GM18505 (cell line): ENCODE measurements at regions not wholly inside any gene's neighbourhood (a gene's known extent, or its start where the extent isn't known, plus 50 kb on each side); places are given as distances from the start of the nearest gene placed in this dataset.

Experiments used
- ATAC-seq: cut with Tn5 transposase; IDR thresholded peaks from one replicate; pipeline ENCODE4 v1.9.1; 2021; ENCODE audit not compliant: unreplicated experiment
- POLR2A ChIP-seq: IDR thresholded peaks from 4 replicates; pipeline ENCODE4 v1.6.1; 2011; ENCODE audit warnings: borderline replicate concordance; ENCODE audit not compliant: insufficient read depth, insufficient read length; ENCODE audit errors: extremely low read depth

DNA sequence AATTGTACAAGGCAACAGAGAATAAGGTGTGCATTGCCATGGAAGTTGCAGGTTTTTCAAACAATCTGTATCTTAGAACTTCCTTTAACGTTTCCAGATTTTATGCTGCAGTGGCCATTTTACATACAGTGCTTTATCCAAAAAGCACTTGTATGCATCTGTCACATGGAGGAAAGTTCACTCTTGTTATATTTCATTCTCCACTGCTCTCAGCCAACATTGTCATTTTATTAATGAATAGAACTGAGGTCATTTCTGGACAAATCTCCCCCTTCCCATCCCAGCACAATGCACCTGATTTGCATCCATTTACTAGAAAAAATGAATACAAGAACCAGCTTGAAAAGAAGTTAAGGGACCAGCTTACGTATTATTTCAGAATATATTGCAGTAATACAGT, 342.0 kb downstream of the USP25 start:
- TF ChIP-seq POLR2A: no peak
- no peak for ATAC-seq

- TF ChIP-seq POLR2A: no peak
- no peak for ATAC-seq
Measured at GRCh38 chr21:16072221-16072620, 342.4 kb downstream of the USP25 start.

DNA sequence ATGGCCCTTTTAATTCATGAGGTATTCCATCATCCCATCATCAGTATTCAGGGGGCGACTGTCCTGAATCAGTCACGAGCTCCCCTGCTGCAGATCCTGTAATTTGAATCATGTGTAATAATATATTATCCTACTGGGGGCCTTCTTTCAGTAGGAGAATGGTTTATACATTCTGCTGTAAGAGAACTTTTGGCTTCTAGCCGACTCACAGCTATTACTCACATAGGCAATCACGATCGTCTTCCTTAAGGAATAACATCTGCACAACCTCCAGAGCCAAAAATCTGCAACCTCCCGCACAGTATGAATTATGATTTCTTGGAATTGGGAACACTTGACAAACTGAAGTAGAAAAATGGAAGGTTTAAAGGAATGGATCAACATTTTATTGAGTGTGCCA, 343.0 kb downstream of the USP25 start:
- ATAC-seq: no peak
- no peak for TF ChIP-seq POLR2A

DNA sequence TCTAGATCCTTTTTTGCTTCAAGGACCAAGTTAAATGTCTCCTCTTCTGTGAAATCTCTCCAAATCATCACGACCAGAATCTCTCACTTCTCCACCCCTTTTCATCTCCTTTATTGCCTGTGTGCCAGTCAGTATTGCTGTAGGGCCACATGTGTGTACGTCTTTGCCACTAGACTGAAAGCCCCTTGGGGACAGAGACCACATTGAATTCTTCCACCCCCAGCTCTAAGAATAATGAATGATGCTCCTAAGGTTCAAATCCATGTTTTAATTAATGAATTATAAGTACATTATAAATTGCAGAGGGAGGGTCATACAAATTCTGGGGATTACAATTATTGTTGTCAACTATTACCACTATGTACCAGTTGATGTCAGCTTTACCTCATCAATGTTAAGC, 343.8 kb downstream of the USP25 start:
- TF ChIP-seq POLR2A: no peak
- no peak for ATAC-seq

DNA sequence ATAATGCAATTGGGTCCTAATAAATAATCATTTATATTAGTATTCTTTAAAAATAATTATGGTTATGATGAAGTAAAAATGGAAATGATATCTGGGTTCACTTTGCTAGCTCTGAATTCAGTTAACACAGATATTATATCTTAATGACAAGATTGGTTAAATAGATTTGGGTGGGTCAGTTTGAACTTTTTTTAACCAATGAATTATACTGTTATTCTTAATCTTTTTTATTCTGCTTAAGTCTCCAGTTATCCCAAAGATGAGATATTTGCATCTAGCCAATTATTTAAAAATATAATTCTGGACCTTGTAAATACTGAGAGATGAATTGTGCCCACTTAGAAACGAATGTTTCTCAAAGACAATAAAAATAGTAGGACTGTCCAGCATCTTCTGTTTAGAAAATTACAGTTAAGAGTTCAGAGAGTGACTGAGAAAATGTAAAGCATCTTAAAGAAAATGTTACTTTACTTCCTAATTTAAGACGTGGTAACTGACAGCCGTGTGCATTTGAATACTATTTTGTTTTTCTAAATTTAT, 345.2 kb downstream of the USP25 start:
- TF ChIP-seq POLR2A: no peak
- ATAC-seq: no peak

DNA sequence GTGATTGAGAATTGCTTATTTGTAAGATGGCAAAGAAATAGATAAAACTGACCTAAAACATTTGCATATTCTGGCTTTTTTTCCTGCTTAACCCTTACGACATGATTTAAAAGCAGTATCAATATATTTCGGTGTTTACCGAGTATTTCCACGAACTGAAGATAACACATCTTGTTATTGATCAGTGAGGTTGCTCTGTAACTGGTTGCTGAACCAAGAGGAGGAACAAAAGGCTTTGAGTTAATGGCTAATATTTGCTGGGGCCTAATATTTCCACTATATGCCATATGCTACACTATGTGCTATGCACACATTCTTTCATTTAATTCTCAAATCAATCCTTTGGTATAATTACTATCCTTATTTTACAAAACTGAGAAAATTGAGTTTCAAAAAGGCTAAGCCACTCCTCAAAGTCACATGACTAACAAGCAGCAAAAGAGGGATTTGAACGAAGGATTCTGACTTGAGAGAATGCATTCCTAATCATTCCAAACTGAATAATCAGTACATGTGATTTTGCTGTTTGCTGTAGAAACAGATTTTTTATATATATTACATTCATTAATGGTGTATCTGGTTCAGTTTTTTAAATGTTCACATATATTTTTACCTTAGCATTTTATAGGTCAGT, 346.0 kb downstream of the USP25 start:
- ATAC-seq: no peak
- TF ChIP-seq POLR2A: no peak

- no peak for TF ChIP-seq POLR2A
- ATAC-seq: no peak
Measured at GRCh38 chr21:16076465-16076864, 346.7 kb downstream of the USP25 start.

DNA sequence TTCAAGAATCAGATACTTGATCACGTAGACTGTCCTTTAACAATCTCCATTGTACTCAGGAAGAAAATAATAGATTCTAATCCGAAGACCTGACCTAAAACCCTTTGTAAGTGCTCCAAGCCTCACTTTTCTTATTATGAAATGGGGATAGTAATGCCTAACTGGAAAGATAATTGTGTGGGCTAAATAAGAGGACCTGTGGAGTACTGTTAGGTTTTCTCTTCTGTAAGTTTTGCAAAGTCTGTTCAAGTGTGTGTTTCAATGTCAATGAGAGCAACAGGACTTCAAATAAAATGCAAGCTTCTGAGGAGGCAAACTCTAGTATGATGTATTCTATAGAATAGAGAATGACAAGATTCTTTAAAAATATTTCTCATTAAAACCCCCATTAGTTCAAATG, 348.6 kb downstream of the USP25 start:
- no peak for TF ChIP-seq POLR2A
- no peak for ATAC-seq

GRCh38 chr21:16079830-16080229, 350.0 kb downstream of the USP25 start:
- no peak for TF ChIP-seq POLR2A
- ATAC-seq: no peak

DNA sequence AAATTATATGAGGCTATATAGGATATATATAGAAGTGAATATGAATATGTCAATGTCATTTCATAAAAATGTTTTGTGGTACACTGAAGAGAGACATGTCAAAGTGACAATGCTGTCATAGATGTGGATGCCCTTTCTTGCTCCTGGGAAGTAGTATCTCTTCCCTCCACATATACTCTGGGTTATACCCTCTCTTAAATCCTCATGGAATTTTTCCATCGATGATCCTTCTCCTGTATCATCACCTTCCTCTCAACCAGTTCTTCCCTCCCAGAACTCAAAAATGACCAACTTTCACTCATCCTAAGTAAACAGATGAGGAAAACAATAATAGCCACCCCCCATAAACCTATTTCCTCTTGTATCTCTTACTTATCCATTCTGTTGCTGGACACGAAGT, 351.5 kb downstream of the USP25 start:
- no peak for ATAC-seq
- no peak for TF ChIP-seq POLR2A

DNA sequence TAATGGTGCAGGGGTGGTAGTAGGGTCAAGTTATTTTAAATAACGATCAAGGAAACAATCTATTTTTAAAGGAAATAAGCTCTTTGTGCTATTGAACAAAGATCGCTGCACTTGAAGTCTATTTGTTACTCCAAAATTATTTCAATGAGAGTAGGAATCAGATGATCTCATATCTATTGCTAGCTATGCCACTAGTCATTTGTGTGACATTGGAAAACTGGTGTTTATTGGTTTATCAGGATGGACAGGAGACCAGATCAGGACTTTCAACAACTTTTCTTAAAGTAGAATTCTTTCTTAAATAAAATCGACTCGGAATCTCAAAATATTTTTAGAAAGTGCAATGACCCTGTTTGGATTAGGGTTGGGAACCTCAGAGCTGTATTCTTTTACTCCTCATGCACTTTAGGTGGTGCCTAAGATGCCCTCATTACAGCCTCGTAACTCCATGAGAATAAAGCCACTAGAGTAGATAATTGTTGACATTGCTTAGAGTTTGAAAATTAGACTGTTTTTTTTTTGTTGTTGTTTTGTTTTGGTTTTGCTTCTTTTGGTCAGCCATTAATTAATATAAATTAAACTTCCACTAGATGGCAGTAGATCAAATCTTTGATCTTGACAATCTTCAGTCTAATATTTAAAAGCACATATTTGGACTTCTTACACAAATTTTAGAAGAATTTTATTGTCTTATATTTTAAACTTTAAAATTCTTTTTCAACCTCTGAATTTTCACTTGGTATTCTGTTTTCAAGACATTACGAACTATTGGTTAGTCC, 352.4 kb downstream of the USP25 start:
- no peak for ATAC-seq

GRCh38 chr21:16084776-16085364, 355.1 kb downstream of the USP25 start:
- no peak for TF ChIP-seq POLR2A
- no peak for ATAC-seq

More for the DNA sequence above, 352.4 kb downstream of the USP25 start:
- TF ChIP-seq POLR2A: no peak

GRCh38 chr21:16085421-16085820, 355.6 kb downstream of the USP25 start:
- no peak for TF ChIP-seq POLR2A
- ATAC-seq: no peak

GRCh38 chr21:16086121-16086520, 356.3 kb downstream of the USP25 start:
- no peak for ATAC-seq
- no peak for TF ChIP-seq POLR2A
